NCI-H345 (cell line): ENCODE measurements at regions not wholly inside any gene's neighbourhood (a gene's known extent, or its start where the extent isn't known, plus 50 kb on each side); places are given as distances from the start of the nearest gene placed in this dataset.
A peak's percentile ranks its signal among the peaks of the same experiment; 100 is the strongest.

Source experiments
- DNase-seq: peaks from one replicate; lab custom pipeline; 2025; lab: John Stamatoyannopoulos, UW

DNA sequence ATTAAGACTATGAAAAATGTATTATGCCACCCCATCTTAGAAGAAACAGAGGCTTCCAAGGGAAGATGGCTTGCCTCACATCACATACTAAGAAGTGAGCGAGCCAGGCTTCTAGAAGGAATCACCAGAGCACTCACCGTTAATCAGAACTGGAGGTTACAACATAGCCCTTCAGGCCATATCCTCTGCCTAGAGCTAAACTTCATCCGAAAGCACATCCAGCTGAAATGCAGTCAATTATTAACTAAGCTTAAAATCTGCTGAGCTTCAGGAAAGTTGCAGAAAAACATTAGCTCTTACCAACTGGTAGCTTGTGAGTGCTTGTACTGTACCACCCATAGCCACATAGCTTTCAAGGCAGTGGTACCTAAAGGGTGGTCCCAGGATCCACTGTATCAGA lies 483.2 kb downstream of the TBL1XR1 start:
- no peak for DNase-seq

DNA sequence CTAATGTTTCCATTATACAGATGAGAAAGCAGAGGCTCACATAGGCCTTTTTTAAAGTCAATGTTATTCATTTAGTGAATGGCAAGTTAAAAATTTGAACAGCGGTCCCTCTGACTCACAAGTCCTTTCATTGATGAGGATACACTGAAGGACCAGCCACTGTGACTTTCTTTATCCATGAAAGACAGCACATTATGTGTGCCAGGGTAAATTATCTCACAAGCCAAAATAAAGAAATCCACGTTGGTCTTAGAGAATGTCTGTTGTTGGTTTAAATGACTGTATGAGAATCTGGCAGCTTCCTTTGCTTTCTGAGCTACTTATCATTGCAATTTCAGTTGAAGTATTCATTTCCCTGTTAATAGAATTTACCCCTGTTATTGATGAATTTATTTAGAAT lies 485.1 kb downstream of the TBL1XR1 start:
- DNase-seq, result no peak

DNA sequence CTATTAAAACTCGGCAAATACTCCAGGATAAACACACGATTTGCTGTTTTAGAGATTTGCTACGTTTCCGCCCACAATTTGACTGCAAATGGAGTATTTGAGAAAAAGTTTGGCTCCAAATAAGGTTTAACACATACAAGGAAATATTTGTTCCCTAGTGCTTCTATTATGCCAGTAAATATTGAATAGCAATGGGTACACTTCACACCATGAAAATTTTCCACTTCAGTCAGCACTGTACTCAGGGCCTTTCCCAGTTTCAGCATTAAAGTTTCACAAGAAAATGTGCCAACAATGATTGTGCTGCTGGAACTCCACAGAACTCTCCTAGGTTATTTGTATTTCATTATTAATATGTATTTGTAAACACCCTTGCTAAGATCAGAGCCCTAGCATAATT lies 498.0 kb downstream of the TBL1XR1 start:
- no peak for DNase-seq

GRCh38 chr3:176697284-176697889 lies 499.9 kb downstream of the TBL1XR1 start:
- DNase-seq, result no peak

DNA sequence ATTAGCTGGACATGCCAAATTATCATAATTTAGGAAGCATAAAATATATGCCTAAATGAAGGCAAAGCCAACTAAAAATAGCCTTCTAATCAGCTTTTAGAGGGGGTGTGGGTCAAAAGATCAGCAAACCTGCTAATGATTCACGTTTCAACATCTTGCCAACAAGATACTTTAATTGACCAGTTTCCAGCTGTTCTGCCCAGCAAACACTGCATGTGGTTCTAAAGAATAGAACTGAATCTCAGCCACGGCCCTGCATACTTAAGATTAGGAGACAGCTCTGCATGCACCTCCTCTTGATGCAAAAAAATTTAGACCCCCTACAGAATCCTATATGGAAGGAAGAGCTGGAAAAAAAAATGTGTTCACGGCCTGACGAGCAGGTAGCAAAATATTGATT lies 500.5 kb downstream of the TBL1XR1 start:
- DNase-seq, result no peak

- no peak for DNase-seq
These were observed 504.1 kb downstream of the TBL1XR1 start for GRCh38 chr3:176692966-176693785.

GRCh38 chr3:176692199-176692965 lies 504.9 kb downstream of the TBL1XR1 start:
- no peak for DNase-seq

DNA sequence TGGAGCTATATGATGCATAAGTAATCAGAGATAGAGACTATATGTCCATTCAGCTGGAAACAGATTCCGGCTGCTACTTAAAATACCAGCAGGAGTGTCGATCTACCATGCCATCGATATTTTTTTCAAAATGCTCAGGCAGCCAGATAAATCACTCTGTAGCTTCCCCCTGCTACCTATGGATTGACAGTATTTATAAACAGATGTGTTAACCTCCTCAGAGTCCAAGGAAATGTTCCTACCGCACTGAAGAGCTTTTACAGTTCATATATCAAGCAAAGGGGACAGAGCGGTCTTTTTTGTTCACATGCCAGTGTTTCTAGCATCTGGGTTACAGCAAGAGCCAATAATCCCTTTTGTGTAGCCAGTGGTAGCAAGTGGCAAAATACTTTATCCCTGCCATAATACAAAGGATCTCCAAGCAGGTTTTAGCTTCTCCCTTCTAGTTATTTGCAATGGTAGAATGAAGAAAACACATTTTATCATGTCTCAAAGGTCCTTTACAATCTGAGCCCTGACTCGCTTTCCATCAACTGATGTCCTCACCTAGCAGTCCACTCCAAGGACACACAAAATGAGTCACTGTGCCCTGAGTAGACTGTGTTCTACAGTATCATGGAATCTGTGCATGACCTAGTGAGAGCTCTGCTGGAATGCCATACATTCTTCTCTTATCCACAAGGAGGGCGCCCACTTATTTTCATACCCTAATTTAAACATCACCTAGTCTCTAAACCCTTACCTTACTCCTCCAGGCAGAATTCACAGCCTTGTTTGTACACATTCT lies 507.0 kb downstream of the TBL1XR1 start:
- DNase-seq, result no peak

DNA sequence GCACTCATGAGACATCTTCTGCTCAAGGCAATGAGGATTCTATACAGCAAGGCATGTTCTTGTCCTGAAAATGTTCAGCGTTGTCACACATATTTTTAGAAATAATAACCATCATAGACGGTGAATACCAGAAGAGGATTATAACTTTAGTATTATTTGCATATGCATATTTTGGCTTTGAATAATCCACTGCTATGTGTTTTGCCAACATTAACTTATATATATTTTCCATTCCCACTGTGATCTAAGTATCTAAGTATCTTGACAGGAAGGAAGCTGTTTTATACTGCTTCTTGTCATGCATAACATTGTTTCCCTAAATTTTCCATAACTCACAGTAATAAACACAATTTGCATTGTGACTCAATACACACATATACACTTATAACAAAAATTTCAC lies 509.5 kb downstream of the TBL1XR1 start:
- no peak for DNase-seq

DNA sequence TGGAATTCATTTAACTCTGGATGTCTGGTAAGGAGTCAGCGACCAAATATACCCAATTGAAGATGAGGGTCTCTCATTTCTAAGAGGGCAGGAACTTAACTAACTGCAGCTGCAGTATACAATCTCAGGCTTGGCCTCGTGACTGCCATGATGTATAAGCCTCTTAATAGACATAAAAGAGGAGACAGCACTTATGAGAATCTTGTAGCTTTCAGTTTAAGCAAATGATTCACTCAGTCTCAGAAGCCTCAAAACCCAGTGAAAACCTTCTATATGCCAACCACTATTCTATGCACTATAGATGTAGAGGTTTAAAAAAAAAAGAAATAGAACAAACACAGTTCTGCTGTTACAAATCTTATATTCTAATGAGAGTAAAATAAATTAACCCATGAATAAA lies 513.9 kb downstream of the TBL1XR1 start:
- DNase-seq, result no peak

GRCh38 chr3:176663837-176664831 lies 533.1 kb downstream of the TBL1XR1 start:
- peak; percentile 42 for DNase-seq

GRCh38 chr3:176663387-176663786 lies 533.9 kb downstream of the TBL1XR1 start:
- no peak for DNase-seq

DNA sequence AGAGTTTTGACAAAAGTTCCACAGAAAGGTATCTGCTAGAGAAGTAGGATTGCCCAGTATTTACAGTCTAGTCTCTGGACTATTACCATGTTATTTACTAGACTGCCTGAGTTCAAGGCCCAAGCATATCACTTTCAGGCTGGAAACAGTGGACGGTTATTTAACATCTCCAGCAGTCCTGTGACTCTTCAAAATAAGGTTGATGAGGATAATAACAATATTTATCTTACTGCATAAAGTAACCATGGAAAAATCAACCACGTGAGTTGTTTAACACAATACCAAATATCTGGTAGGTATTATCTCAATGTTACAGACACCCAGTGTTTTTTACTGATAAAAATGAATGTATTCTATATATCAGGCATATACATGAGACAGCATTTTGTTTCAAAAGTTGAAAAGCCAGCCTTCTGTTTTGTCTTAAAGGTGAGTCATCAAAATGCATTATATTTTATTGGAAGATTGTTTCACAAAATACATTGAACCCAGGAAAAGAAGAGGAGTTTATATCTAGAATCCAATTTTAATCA lies 535.8 kb downstream of the TBL1XR1 start:
- no peak for DNase-seq

- DNase-seq, result no peak
These were observed 541.7 kb downstream of the TBL1XR1 start for GRCh38 chr3:176655404-176656094.

DNA sequence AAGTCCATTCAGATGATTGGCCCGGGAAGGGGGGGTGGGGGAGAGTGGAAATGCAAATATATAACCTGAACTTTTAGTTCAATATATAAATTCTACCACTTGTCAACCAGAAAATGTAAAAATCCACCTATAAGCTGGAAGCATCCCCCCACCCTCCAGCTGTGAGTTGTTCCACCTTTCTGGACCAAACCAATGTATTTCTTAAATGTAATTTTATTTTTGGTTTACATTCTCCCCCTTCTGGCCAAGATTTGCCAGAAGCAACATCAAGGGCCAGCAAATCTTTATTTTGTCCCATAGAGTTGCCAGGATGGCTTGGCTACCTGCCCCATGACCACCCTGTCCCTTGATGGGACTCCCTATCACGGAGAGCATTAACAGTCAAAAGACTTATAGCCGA lies 545.7 kb downstream of the TBL1XR1 start:
- no peak for DNase-seq

GRCh38 chr3:176650478-176650877 lies 546.8 kb downstream of the TBL1XR1 start:
- DNase-seq, result no peak

GRCh38 chr3:176647987-176648386 lies 549.3 kb downstream of the TBL1XR1 start:
- DNase-seq, result no peak

GRCh38 chr3:176633511-176633910 lies 563.8 kb downstream of the TBL1XR1 start:
- DNase-seq, result no peak

GRCh38 chr3:176632925-176633324 lies 564.4 kb downstream of the TBL1XR1 start:
- DNase-seq, result no peak

GRCh38 chr3:176631165-176631564 lies 566.1 kb downstream of the TBL1XR1 start:
- DNase-seq, result no peak
